OCI-LY7 (cell line): ENCODE measurements at regions not wholly inside any gene's neighbourhood (a gene's known extent, or its start where the extent isn't known, plus 50 kb on each side); places are given as distances from the start of the nearest gene placed in this dataset.
"Not testable (repeated sequence)": the region's sequence is repeated elsewhere in the genome, so short reads cannot be mapped to it uniquely, and the experiment has no call there.

Experiments
- BruUV-seq: library from RNA; stranded (reverse); fragments of 400-500 nt; replicated peaks from 2 replicates; lab custom pipeline; 2021; lab: Mats Ljungman, UMichigan
- CTCF ChIA-PET: fragments of 300-600 bp; sonication (Branson Sonifier 250); formaldehyde crosslinking; loops from one replicate; lab custom pipeline; 2022; ENCODE audit warnings: antibody characterized with exemption; ENCODE audit not compliant: unreplicated experiment; lab: Charles Lee
- POLR2A ChIA-PET: fragments of 300-600 bp; sonication (Branson Sonifier 250); formaldehyde crosslinking; loops from one replicate; lab custom pipeline; 2022; ENCODE audit warnings: antibody characterized with exemption; lab: Charles Lee
- DNase-seq: peaks from one replicate; pipeline ENCODE4 v3.0.0-alpha.2; 2015; ENCODE audit warnings: low spot score
- H2AFZ ChIP-seq: fragments of 200-600 bp; sonication (generic), shearing (Covaris generic); 2 replicates; pipeline ENCODE4 v1.6.1; 2014; ENCODE audit warnings: mild to moderate bottlenecking, antibody characterized with exemption, low read length, moderate library complexity
- H3K27ac ChIP-seq: fragments of 200-600 bp; sonication (generic); 2 replicates; pipeline ENCODE4 v1.5.1; 2014; ENCODE audit warnings: mixed run types, low read depth, mild to moderate bottlenecking, moderate library complexity, low read length, inconsistent platforms; ENCODE audit not compliant: poor library complexity, severe bottlenecking
- H3K36me3 ChIP-seq: fragments of 200-600 bp; sonication (generic); 2 replicates; pipeline ENCODE4 v1.6.1; 2014; ENCODE audit warnings: mild to moderate bottlenecking, antibody characterized with exemption, low read length, moderate library complexity, mixed read lengths; ENCODE audit not compliant: insufficient read depth
- H3K4me1 ChIP-seq: fragments of 200-600 bp; sonication (generic); 2 replicates; pipeline ENCODE4 v1.5.1; 2014; ENCODE audit warnings: mild to moderate bottlenecking, low read length; ENCODE audit not compliant: insufficient read depth, poor library complexity, severe bottlenecking
- H3K4me2 ChIP-seq: fragments of 200-600 bp; sonication (generic); 2 replicates; pipeline ENCODE4 v1.6.1; 2014; ENCODE audit warnings: mild to moderate bottlenecking, low read length
- H3K4me3 ChIP-seq: fragments of 200-600 bp; sonication (generic); 2 replicates; pipeline ENCODE4 v1.5.1; 2014; ENCODE audit warnings: mild to moderate bottlenecking, low read depth, low read length; ENCODE audit not compliant: poor library complexity, severe bottlenecking
- H3K79me2 ChIP-seq: fragments of 200-600 bp; sonication (generic); 2 replicates; pipeline ENCODE4 v1.6.1; 2016; ENCODE audit warnings: low read depth, mild to moderate bottlenecking, low read length, moderate library complexity, mixed read lengths; ENCODE audit not compliant: insufficient read depth
- H3K9me2 ChIP-seq: fragments of 200-600 bp; sonication (generic); 2 replicates; pipeline ENCODE4 v1.6.1; 2016; ENCODE audit warnings: mild to moderate bottlenecking, low read length, mixed read lengths; ENCODE audit not compliant: insufficient read depth
- H3K9me3 ChIP-seq: fragments of 200-600 bp; sonication (generic); 2 replicates; pipeline ENCODE4 v1.6.1; 2014; ENCODE audit warnings: mild to moderate bottlenecking, mixed run types, low read length, mixed read lengths
- H4K20me1 ChIP-seq: fragments of 200-600 bp; sonication (generic); 2 replicates; pipeline ENCODE4 v1.6.1; 2014; ENCODE audit warnings: mild to moderate bottlenecking, antibody characterized with exemption, low read length, moderate library complexity, mixed read lengths; ENCODE audit not compliant: insufficient read depth
- CTCF ChIP-seq: fragments of 200-600 bp; sonication (generic); conservative IDR thresholded peaks from 2 replicates; pipeline ENCODE4 v1.5.1; 2014; ENCODE audit warnings: mild to moderate bottlenecking, antibody characterized with exemption, low read length, moderate library complexity, mixed read lengths
- EZH2phosphoT487 ChIP-seq: fragments of 200-600 bp; sonication (generic); IDR thresholded peaks from 2 replicates; pipeline ENCODE4 v1.6.1; 2018; ENCODE audit warnings: low read depth, borderline replicate concordance, mild to moderate bottlenecking, mixed run types, antibody characterized with exemption, low read length, moderate library complexity, mixed read lengths
- intact Hi-C: fragments of 100-400 bp; cut with micrococcal nuclease; formaldehyde crosslinking; loops from one replicate; pipeline ENCODE4 v1.10.0; 2022; ENCODE audit not compliant: unreplicated experiment

GRCh38 chr6:97508646-97509045, 225.6 kb upstream of the MMS22L start:
- no peaks in the 10 kb centered on the region for H3K9me2 ChIP-seq
- H3K4me3 ChIP-seq: no peak overlapping the region
- H4K20me1 ChIP-seq: no peaks in the 10 kb centered on the region
- intact Hi-C loops: no loop called here
- ChIA-PET POLR2A (interaction anchor here (0.7 kb wide), 1 partner anchor 1592 kb away, joined by 5 read pairs; no protein-coding TSS in a partner anchor), CTCF (no interaction called here)
- H2AFZ ChIP-seq: no peak overlapping the region
- no peak overlapping the region for H3K4me2 ChIP-seq
- no TSS peak for BruUV-seq
- no peaks in the 10 kb centered on the region for H3K36me3 ChIP-seq
- H3K9me3 ChIP-seq: no peaks in the 10 kb centered on the region
- H3K4me1 ChIP-seq: no peaks in the 10 kb centered on the region
- DNase-seq: no peak
- H3K79me2 ChIP-seq: no peaks in the 10 kb centered on the region
- H3K27ac ChIP-seq: no peak overlapping the region
- TF ChIP-seq EZH2phosphoT487 (no peak), CTCF (no peak)

- CTCF ChIA-PET: not testable (repeated sequence)
These were observed 230.2 kb upstream of the MMS22L start for GRCh38 chr6:97513260-97513659.

GRCh38 chr6:97524811-97525210, 241.8 kb upstream of the MMS22L start:
- no peaks in the 10 kb centered on the region for H3K36me3 ChIP-seq
- CTCF ChIA-PET: no interaction called here

More at GRCh38 chr6:97513260-97513659, 230.2 kb upstream of the MMS22L start:
- H3K27ac ChIP-seq, H3K9me3 ChIP-seq, H3K9me2 ChIP-seq, H2AFZ ChIP-seq, H3K36me3 ChIP-seq, BruUV-seq, H4K20me1 ChIP-seq, H3K79me2 ChIP-seq, H3K4me3 ChIP-seq, H3K4me2 ChIP-seq, DNase-seq, H3K4me1 ChIP-seq, intact Hi-C loops: not testable (repeated sequence)
- POLR2A ChIA-PET: interaction anchor here (1.0 kb wide), 1 partner anchor 142 kb away, joined by 3 read pairs; no protein-coding TSS in a partner anchor

More at GRCh38 chr6:97524811-97525210, 241.8 kb upstream of the MMS22L start:
- H3K27ac ChIP-seq: no peak overlapping the region
- intact Hi-C loops: no loop called here
- TF ChIP-seq CTCF: no peak
- TF ChIP-seq EZH2phosphoT487: no peak
- no peaks in the 10 kb centered on the region for H3K9me2 ChIP-seq
- H2AFZ ChIP-seq: no peak overlapping the region
- no peaks in the 10 kb centered on the region for H4K20me1 ChIP-seq
- H3K9me3 ChIP-seq: no peaks in the 10 kb centered on the region
- H3K4me1 ChIP-seq: no peaks in the 10 kb centered on the region
- POLR2A ChIA-PET: interaction anchor here (0.6 to 1.1 kb wide), 3 partner anchors 9 to 1642 kb away, joined by 3 to 4 read pairs (median 4); no protein-coding TSS in a partner anchor
- H3K79me2 ChIP-seq: no peaks in the 10 kb centered on the region
- BruUV-seq: no TSS peak
- no peak for DNase-seq
- no peak overlapping the region for H3K4me2 ChIP-seq
- H3K4me3 ChIP-seq: no peak overlapping the region
